D721Med (cell line): ENCODE measurements at regions not wholly inside any gene's neighbourhood (a gene's known extent, or its start where the extent isn't known, plus 50 kb on each side); places are given as distances from the start of the nearest gene placed in this dataset.

Experiments used
- DNase-seq: peaks from one replicate; pipeline ENCODE4 v3.0.0; 2011; ENCODE audit warnings: low spot score; ENCODE audit not compliant: insufficient read length
- FAIRE-seq: peaks from 2 replicates; lab custom pipeline; 2011; peaks lifted over from hg19 to GRCh38; lab: Jason Lieb, UNC
- TF ChIP-seq, protein P1 (sequence below): IDR thresholded peaks from 2 replicates; pipeline ENCODE4 v1.5.1; 2012; ENCODE audit warnings: mild to moderate bottlenecking, control low read depth; ENCODE audit not compliant: insufficient read depth; ENCODE audit errors: missing control alignments

GRCh38 chr15:97717806-97718205 is 242.7 kb upstream of the ARRDC4 start:
- TF ChIP-seq, protein P1, sequence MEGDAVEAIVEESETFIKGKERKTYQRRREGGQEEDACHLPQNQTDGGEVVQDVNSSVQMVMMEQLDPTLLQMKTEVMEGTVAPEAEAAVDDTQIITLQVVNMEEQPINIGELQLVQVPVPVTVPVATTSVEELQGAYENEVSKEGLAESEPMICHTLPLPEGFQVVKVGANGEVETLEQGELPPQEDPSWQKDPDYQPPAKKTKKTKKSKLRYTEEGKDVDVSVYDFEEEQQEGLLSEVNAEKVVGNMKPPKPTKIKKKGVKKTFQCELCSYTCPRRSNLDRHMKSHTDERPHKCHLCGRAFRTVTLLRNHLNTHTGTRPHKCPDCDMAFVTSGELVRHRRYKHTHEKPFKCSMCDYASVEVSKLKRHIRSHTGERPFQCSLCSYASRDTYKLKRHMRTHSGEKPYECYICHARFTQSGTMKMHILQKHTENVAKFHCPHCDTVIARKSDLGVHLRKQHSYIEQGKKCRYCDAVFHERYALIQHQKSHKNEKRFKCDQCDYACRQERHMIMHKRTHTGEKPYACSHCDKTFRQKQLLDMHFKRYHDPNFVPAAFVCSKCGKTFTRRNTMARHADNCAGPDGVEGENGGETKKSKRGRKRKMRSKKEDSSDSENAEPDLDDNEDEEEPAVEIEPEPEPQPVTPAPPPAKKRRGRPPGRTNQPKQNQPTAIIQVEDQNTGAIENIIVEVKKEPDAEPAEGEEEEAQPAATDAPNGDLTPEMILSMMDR, result no peak
- DNase-seq (no peak), FAIRE-seq (no peak)

GRCh38 chr15:97718509-97718908 is 242.0 kb upstream of the ARRDC4 start:
- TF ChIP-seq, protein P1, result no peak
- DNase-seq, result no peak
- no peak for FAIRE-seq

DNA sequence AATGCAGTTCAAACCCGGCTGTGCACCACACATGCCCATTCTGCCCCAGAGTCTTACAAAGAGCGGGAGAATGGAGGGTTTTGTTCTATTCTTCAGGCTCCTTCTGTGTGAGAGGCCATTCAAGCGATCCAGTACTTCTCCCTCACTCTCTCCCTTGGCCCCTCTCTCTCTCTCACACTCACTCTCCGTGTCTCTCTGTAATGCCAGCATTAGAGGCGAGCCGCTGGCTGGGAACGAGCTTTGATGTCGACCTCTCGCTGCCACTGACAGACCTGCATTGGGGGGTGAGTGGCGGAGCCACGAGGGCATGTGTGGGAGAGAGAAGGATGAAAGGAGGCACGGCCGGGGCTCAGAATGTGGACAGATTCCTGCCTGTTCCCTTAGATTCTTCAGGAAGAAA is 231.7 kb upstream of the ARRDC4 start:
- no peak for DNase-seq
- FAIRE-seq, result no peak
- TF ChIP-seq, protein P1, result no peak

DNA sequence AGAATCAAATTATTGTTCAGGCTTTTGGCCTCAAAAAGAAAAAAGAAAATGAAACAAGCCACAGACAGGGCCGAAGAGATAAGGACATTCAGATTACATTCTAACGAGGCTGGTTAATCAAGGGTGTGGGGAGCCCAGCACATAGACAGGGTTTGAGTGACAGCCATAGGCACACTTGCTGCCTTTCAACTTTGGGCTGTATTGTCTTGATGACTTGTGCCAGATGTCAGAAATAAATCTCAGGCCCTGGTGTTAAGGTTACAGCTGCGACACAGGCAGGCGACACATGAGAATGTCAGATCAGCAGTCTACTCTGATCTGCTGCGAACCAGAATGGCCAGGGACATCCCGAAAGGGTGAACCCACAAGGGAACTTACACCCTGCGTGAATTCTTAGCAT is 231.2 kb upstream of the ARRDC4 start:
- DNase-seq (no peak), FAIRE-seq (no peak)
- TF ChIP-seq, protein P1, result no peak

- FAIRE-seq, result no peak
- DNase-seq, result no peak
- TF ChIP-seq, protein P1, result no peak
These were observed 230.2 kb upstream of the ARRDC4 start for GRCh38 chr15:97730315-97730714.

GRCh38 chr15:97731859-97732258 is 228.6 kb upstream of the ARRDC4 start:
- TF ChIP-seq, protein P1, result no peak
- FAIRE-seq (no peak), DNase-seq (no peak)

DNA sequence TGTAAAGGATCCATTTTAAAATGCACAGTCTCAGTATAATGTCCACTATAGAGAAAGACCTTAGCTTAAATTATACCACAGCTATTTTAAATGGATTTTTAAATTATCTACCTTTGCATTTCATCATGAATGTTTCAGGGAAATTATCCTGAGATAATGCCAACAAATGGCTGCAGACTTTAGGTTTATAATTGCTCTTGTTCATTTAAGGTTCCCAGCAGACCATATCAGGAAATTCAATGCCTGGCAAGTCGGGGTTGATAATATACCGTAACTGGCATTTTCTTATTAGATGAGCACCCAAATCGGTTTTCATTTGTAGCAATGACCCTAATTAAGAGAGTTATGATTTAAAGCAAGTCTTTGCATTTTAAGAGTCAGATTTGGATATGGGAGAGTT is 227.1 kb upstream of the ARRDC4 start:
- TF ChIP-seq, protein P1, result no peak
- no peak for FAIRE-seq
- DNase-seq, result no peak
